B cell (primary cell): ENCODE measurements at regions not wholly inside any gene's neighbourhood (a gene's known extent, or its start where the extent isn't known, plus 50 kb on each side); places are given as distances from the start of the nearest gene placed in this dataset. TPM values are rescaled to one million over a fixed set of nuclear protein-coding genes. Genes with fewer than 3 reads are reported as not detected.

ENCODE experiments used
- ATAC-seq: fragments of 200-7000 bp; cut with Tn5 transposase; one replicate; pipeline ENCODE4 v1.10.0; 2021; ENCODE audit warnings: low read depth, mild to moderate bottlenecking, moderate number of reproducible peaks, moderate library complexity
- CTCF ChIA-PET: fragments of 350-600 bp; sonication (Branson Sonifier 250); formaldehyde crosslinking; loops from one replicate; lab custom pipeline; 2021; ENCODE audit warnings: antibody characterized with exemption, inconsistent platforms; lab: Charles Lee
- POLR2A ChIA-PET: fragments of 350-600 bp; sonication (Branson Sonifier 250); formaldehyde crosslinking; loops from one replicate; lab custom pipeline; 2021; ENCODE audit warnings: antibody characterized with exemption; lab: Charles Lee
- DNase-seq: peaks from one replicate; pipeline ENCODE4 v3.0.0; 2013
- H2AFZ ChIP-seq: 2 replicates; pipeline ENCODE4 v1.6.1; 2012; ENCODE audit warnings: mild to moderate bottlenecking, low read depth, low read length; ENCODE audit not compliant: insufficient read depth, poor library complexity, severe bottlenecking
- H3K27ac ChIP-seq, 2 donors: 1 replicate in 1 of 2; 2 replicates in 1 of 2; pipeline ENCODE4 v1.5.1; 2012 to 2013; ENCODE audit warnings: low read length in 2 of 2, mild to moderate bottlenecking in 2 of 2, moderate library complexity in 1 of 2
- H3K27me3 ChIP-seq, 4 experiments: fragments of 200-600 bp in 1 of 4; sonication (generic) in 1 of 4; replicated peaks in 1 of 4; 1 replicate in 2 of 4; 2 replicates in 2 of 4; pipeline versions ENCODE4 v1.6.1 to v1.7.0; 2013 to 2016; ENCODE audit warnings: low read length in 3 of 4, mild to moderate bottlenecking in 2 of 4, mixed read lengths in 1 of 4, moderate library complexity in 1 of 4; ENCODE audit not compliant: insufficient read depth in 4 of 4, control insufficient read depth in 3 of 4; ENCODE audit errors: control extremely low read depth in 1 of 4
- H3K36me3 ChIP-seq, 2 experiments: replicated peaks in 1 of 2; 1 replicate in 1 of 2; 2 replicates in 1 of 2; pipeline versions ENCODE4 v1.6.1 to v1.7.1; 2013; ENCODE audit warnings: low read length in 1 of 2; ENCODE audit not compliant: insufficient read depth in 2 of 2, control insufficient read depth in 1 of 2; ENCODE audit errors: control extremely low read depth in 1 of 2, extremely low read depth in 1 of 2
- H3K4me1 ChIP-seq, 2 donors: fragments of 200-600 bp in 1 of 2; sonication (generic) in 1 of 2; 1 replicate in 1 of 2; 2 replicates in 1 of 2; pipeline versions ENCODE4 v1.5.1 to v1.6.1; 2013 to 2017; ENCODE audit warnings: low read length in 2 of 2; ENCODE audit not compliant: control insufficient read depth in 2 of 2, insufficient read depth in 2 of 2
- H3K4me2 ChIP-seq: replicated peaks from 2 replicates; pipeline ENCODE3; 2012; ENCODE audit warnings: mild to moderate bottlenecking, low read depth, low read length; ENCODE audit not compliant: poor library complexity, severe bottlenecking
- H3K4me3 ChIP-seq, 5 experiments: fragments of 200-600 bp in 1 of 5; sonication (generic) in 1 of 5; 1 replicate in 3 of 5; 2 replicates in 2 of 5; pipeline versions ENCODE4 v1.5.1 to v1.7.0; 2011 to 2016; ENCODE audit warnings: low read length in 4 of 5, mild to moderate bottlenecking in 4 of 5, low read depth in 2 of 5, control low read depth in 1 of 5, moderate library complexity in 1 of 5; ENCODE audit not compliant: insufficient read depth in 1 of 5; ENCODE audit errors: control extremely low read depth in 1 of 5, extremely low read depth in 1 of 5
- H3K79me2 ChIP-seq: fragments of 200-600 bp; sonication (generic); one replicate; pipeline ENCODE4 v1.6.0; 2016; ENCODE audit warnings: low read length; ENCODE audit not compliant: control insufficient read depth, insufficient read depth
- H3K9ac ChIP-seq: fragments of 200-600 bp; sonication (generic); 2 replicates; pipeline ENCODE4 v1.6.1; 2017; ENCODE audit warnings: mild to moderate bottlenecking, low read length, moderate library complexity
- H3K9me3 ChIP-seq, 3 donors: one replicate each; pipeline versions ENCODE4 v1.6.1 to v1.7.1; 2013; ENCODE audit warnings: low read length in 2 of 3; ENCODE audit not compliant: control insufficient read depth in 2 of 3, insufficient read depth in 1 of 3; ENCODE audit errors: control extremely low read depth in 1 of 3
- H4K20me1 ChIP-seq: 2 replicates; pipeline ENCODE4 v1.6.0; 2012; ENCODE audit warnings: mild to moderate bottlenecking, low read length; ENCODE audit not compliant: insufficient read depth, control insufficient read depth, poor library complexity, severe bottlenecking
- H3K27ac Mint-ChIP-seq: one replicate; pipeline ENCODE4 v1.8.0; 2021; ENCODE audit warnings: mixed read lengths
- H3K27me3 Mint-ChIP-seq: one replicate; pipeline ENCODE4 v1.8.0; 2021; ENCODE audit warnings: mixed read lengths
- H3K4me1 Mint-ChIP-seq: one replicate; pipeline ENCODE4 v1.8.0; 2021; ENCODE audit warnings: mixed read lengths
- H3K4me3 Mint-ChIP-seq: one replicate; pipeline ENCODE4 v1.8.0; 2021; ENCODE audit warnings: mixed read lengths
- H3K9me3 Mint-ChIP-seq: one replicate; pipeline ENCODE4 v1.8.0; 2022; ENCODE audit warnings: mixed read lengths; ENCODE audit not compliant: insufficient read depth
- CTCF ChIP-seq: fragments of 200-600 bp; IDR thresholded peaks from one replicate; pipeline ENCODE4 v1.8.0; 2022; ENCODE audit warnings: antibody characterized with exemption, mild to moderate bottlenecking
- EZH2 ChIP-seq: IDR thresholded peaks from 2 replicates; pipeline ENCODE4 v1.6.1; 2012; ENCODE audit warnings: borderline replicate concordance, low read depth, mild to moderate bottlenecking, moderate library complexity, low read length; ENCODE audit not compliant: insufficient read depth, poor library complexity, severe bottlenecking
- WGBS: methylation state at CpG from one replicate; pipeline ENCODE4 v1.1.5; 2013; ENCODE audit warnings: missing lambda C conversion rate; ENCODE audit not compliant: insufficient coverage; 5-methylcytosine and 5-hydroxymethylcytosine counted together
- intact Hi-C: fragments of 100-400 bp; cut with micrococcal nuclease; formaldehyde crosslinking; loops from one replicate; pipeline ENCODE4 v1.10.0; 2022
- small RNA-seq: library from RNA; depleted of rRNA; stranded (forward); fragments of <200 nt; gene quantifications from one replicate; pipeline ENCODE3, GENCODE V24; 2012; ENCODE audit warnings: low replicate concordance, low read depth; ENCODE audit not compliant: insufficient read length

GRCh38 chr6:114403858-114404257, 61.0 kb upstream of the HS3ST5 start:
- H4K20me1 ChIP-seq = no peaks in the 10 kb centered on the region

GRCh38 chr6:114398481-114398880, 55.7 kb upstream of the HS3ST5 start:
- ATAC-seq = no peak

More at GRCh38 chr6:114403858-114404257, 61.0 kb upstream of the HS3ST5 start:
- no peak overlapping the region for H3K4me3 Mint-ChIP-seq
- no peak overlapping the region for H3K4me3 ChIP-seq
- no peaks in the 10 kb centered on the region for H3K79me2 ChIP-seq
- no peaks in the 10 kb centered on the region for H3K36me3 ChIP-seq
- 86% methylated on average over 1 of the region's 1 CpG for WGBS
- no peaks in the 10 kb centered on the region for H3K9me3 Mint-ChIP-seq
- ChIA-PET CTCF (no interaction called here), POLR2A (no interaction called here)
- H3K9ac ChIP-seq = no peak overlapping the region
- no peak for DNase-seq
- intact Hi-C loops = no loop called here
- H3K27me3 Mint-ChIP-seq = no peaks in the 10 kb centered on the region
- no peak for ATAC-seq
- no peak overlapping the region for H2AFZ ChIP-seq
- no peak overlapping the region for H3K27ac ChIP-seq
- H3K4me2 ChIP-seq = no peak overlapping the region
- no peak overlapping the region for H3K27ac Mint-ChIP-seq
- H3K27me3 ChIP-seq = no peaks in the 10 kb centered on the region
- TF ChIP-seq CTCF = no peak
- TF ChIP-seq EZH2 = no peak
- no peaks in the 10 kb centered on the region for H3K4me1 Mint-ChIP-seq
- no peaks in the 10 kb centered on the region for H3K9me3 ChIP-seq
- no peaks in the 10 kb centered on the region for H3K4me1 ChIP-seq

More at GRCh38 chr6:114398481-114398880, 55.7 kb upstream of the HS3ST5 start:
- H3K9me3 ChIP-seq = no peaks in the 10 kb centered on the region
- no peak overlapping the region for H3K4me2 ChIP-seq
- Mint-ChIP-seq H3K4me1 (no peaks in the 10 kb centered on the region), H3K27ac (no peak overlapping the region), H3K27me3 (no peaks in the 10 kb centered on the region), H3K4me3 (no peak overlapping the region), H3K9me3 (no peaks in the 10 kb centered on the region)
- ChIA-PET CTCF (no interaction called here), POLR2A (no interaction called here)
- 50% methylated on average over 1 of the region's 2 CpGs for WGBS
- no peaks in the 10 kb centered on the region for H3K36me3 ChIP-seq
- no peaks in the 10 kb centered on the region for H3K79me2 ChIP-seq
- no peaks in the 10 kb centered on the region for H3K4me1 ChIP-seq
- TF ChIP-seq EZH2 (no peak), CTCF (no peak)
- no peak overlapping the region for H3K4me3 ChIP-seq
- H3K27ac ChIP-seq = no peak overlapping the region
- no peaks in the 10 kb centered on the region for H4K20me1 ChIP-seq
- no peak overlapping the region for H3K9ac ChIP-seq
- H3K27me3 ChIP-seq = no peaks in the 10 kb centered on the region
- no peak for DNase-seq
- H2AFZ ChIP-seq = no peak overlapping the region
- intact Hi-C loops = no loop called here

Small RNA genes in the stretch of these regions (small RNA-seq; reads per million reads assigned to genes)
- gene AL606845.1 (not detected), gene RNU6-475P (not detected)
